SK-N-MC (cell line): ENCODE measurements at regions not wholly inside any gene's neighbourhood (a gene's known extent, or its start where the extent isn't known, plus 50 kb on each side); places are given as distances from the start of the nearest gene placed in this dataset.

Experiments
- EZH2 ChIP-seq: fragments of 200-600 bp; sonication (generic); IDR thresholded peaks from one replicate; pipeline ENCODE4 v1.6.1; 2017; ENCODE audit warnings: antibody characterized with exemption
- FOXP2 ChIP-seq: optimal IDR thresholded peaks from 2 replicates; pipeline ENCODE3; 2011; ENCODE audit warnings: mild to moderate bottlenecking, moderate library complexity; ENCODE audit not compliant: insufficient read depth; ENCODE audit errors: extremely low read length, control extremely low read depth
- POLR2AphosphoS5 ChIP-seq: IDR thresholded peaks from 2 replicates; pipeline ENCODE4 v1.6.1; 2012; ENCODE audit warnings: mild to moderate bottlenecking, low read depth, low read length, borderline replicate concordance

DNA sequence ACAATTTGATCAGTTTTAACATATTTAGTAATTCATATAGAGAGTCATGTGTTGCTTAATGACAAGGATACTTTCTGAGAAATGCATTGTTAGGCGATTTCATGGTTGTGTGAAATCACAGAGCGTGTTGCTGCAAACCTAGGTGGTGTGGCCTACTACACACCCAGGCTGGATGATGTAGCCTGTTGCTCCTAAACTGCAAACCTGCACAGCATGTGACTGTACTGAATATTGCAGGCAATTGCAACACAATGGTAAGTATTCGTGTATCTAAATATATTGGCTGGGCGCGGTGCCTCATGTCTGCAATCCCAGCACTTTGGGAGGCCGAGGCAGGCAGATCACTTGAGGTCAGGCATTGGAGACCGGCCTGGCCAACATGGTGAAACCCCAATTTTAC lies 73.7 kb upstream of the BAIAP2L1 start:
- TF ChIP-seq POLR2AphosphoS5 (no peak), EZH2 (no peak), FOXP2 (no peak)
